HepG2 (cell line): ENCODE measurements at regions not wholly inside any gene's neighbourhood (a gene's known extent, or its start where the extent isn't known, plus 50 kb on each side); places are given as distances from the start of the nearest gene placed in this dataset.
"Not testable (repeated sequence)": the region's sequence is repeated elsewhere in the genome, so short reads cannot be mapped to it uniquely, and the experiment has no call there.

ENCODE experiments used
- ZNF253 ChIP-seq: sonication (generic); formaldehyde crosslinking; IDR thresholded peaks from 2 replicates; pipeline ENCODE4 v1.8.0; 2022; ENCODE audit warnings: mild to moderate bottlenecking, missing genetic modification reagents, borderline replicate concordance
- ZNF34 ChIP-seq: sonication (generic); formaldehyde crosslinking; IDR thresholded peaks from 2 replicates; pipeline ENCODE4 v1.4.0; 2020; ENCODE audit warnings: mild to moderate bottlenecking, missing genetic modification reagents, borderline replicate concordance

GRCh38 chr2:91917602-91918001 is 2953.6 kb upstream of the TEKT4 start:
- TF ChIP-seq ZNF34, ZNF253 (CRISPR knock-in tag): not testable (repeated sequence)
